HG02970 (cell line): ENCODE measurements at regions not wholly inside any gene's neighbourhood (a gene's known extent, or its start where the extent isn't known, plus 50 kb on each side); places are given as distances from the start of the nearest gene placed in this dataset.

Experiments used
- ATAC-seq: cut with Tn5 transposase; IDR thresholded peaks from one replicate; pipeline ENCODE4 v1.9.1; 2021; ENCODE audit warnings: mild to moderate bottlenecking, moderate library complexity, moderate number of reproducible peaks; ENCODE audit not compliant: unreplicated experiment, low FRiP score

- no peak for ATAC-seq
Observed at GRCh38 chr2:21658269-21658668, 534.5 kb downstream of the TDRD15 start.

- ATAC-seq: no peak
Observed at GRCh38 chr2:21658907-21659477, 535.2 kb downstream of the TDRD15 start.

GRCh38 chr2:21664083-21664482 lies 540.3 kb downstream of the TDRD15 start:
- no peak for ATAC-seq

DNA sequence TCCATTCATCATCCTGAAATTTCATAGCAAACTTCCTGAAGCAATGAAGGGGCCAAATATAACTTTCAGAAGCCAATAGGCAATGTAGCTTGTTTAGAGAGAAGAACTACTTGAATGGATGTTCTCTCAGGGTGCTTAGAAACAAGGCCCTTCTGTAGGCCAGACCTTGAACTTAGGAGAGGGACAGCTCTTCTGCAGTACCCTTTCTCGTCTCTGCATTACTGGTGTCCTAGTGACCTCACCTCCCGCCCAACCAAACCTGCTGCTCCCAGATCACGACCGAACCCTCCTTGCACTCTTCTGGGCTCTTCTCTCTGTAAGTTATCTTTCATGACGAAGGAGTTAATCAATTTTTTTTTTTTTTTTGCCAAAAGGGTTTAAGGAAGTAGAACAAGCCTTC lies 543.9 kb downstream of the TDRD15 start:
- no peak for ATAC-seq

- no peak for ATAC-seq
Observed at GRCh38 chr2:21668078-21668710, 544.4 kb downstream of the TDRD15 start.

- no peak for ATAC-seq
Observed at GRCh38 chr2:21676041-21676440, 552.3 kb downstream of the TDRD15 start.

GRCh38 chr2:21676676-21677075 lies 552.9 kb downstream of the TDRD15 start:
- ATAC-seq: no peak

DNA sequence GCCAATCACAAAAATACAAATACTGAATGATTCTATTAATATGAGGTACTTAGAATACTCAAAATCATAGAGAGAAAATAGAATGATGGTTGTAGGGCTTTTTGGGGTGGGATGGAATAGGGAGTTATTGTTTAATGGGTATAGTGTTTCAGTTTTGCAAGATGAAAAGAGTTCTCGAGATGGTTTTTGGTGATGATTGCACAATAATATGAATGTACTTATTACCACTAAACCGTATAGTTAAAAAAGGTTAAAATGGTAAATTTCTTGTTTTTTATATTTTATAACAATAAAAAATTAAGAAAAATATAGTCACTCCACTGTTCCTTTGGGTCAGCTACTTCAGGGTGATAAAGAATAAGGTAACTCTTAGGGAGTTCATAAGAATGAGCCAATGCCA lies 560.1 kb downstream of the TDRD15 start:
- ATAC-seq: no peak

DNA sequence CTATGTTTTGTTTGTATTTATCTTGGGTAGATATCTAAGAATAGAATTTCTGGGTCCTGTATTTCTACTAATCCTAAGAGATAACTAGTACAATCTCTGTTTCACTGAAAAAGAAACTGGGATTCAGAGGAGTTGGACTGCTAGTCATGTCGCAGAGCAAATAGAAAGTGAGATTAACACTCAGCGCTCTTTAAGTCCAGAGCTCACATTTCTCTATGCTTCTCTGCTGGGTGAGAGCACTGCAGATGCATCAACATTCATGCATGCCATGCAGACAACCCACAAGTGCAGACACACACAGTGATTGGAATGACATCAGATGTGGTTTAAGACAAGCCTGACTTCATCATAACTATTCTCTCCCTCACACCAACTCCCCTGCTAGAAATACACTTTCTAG lies 563.8 kb downstream of the TDRD15 start:
- no peak for ATAC-seq

DNA sequence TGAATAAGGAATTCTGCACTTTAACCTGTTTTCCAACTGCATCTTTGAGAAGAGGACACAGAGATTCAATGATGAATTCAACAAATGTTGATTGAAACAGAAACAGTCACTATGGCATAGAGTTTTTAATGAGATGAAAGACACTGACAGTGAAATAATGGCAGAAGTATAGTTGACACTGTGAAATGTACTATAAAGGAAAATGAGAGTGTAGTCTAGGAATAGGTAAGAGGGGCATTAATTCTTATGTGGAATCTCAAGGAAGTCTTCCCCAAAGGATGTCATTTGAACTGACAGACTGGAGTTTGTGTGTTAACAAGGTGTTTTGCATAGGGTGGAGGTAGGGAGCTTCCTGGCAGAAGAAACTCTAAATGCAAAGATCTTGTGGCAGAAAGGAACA lies 566.2 kb downstream of the TDRD15 start:
- no peak for ATAC-seq

DNA sequence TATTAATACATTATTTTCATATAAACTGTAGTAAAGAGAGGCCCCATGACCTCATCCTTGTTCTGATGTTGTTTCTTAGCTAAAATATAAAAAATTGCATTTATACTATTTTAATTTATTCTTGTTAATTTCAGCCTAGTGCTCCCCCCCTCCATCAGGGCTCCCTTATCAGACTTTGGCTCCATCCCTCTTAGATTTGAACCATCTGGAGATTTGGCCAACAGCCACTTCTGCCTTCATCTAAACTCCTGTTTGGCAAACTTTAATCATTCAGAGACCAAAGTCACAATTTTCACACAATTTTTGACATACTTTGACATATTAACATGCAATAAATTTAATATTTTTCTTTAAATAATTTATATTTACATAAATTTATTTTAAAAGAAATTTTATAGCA lies 569.3 kb downstream of the TDRD15 start:
- ATAC-seq: no peak

DNA sequence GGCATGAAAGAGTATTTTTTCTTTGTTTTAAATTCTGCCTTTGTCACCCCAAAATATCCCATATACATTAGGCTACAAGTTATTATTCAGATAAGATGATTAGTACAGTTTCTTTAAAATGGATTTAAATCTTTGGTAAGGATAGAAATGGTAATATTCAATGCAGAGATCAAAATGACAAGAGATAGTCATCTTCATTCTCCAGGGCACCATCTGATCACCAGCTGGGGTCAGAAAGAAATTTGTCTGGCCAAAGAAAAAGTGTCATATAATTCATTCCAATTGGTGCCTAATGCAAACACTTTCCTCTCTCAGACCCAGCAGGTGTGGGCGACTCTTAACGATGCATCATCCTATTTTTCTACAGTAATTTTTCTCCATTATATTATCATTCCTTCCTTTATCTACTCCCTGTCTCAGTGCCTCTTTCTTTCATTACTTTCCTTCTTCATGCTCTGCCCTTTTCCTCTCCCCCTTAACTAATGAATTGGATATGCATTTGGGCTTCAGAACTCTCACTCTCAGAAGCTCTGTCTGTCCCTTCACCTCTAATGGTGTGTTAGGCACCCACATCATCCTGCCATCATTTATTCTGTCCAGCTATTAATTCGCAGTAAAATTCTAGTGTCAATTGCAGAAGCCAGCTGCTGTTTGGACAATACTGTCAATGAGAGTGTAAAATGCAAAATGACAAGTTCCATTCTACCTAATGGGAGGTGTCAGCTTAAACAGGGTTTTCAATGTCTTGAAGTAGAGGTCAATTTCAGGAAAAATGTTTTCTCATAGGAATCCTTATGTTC lies 570.5 kb downstream of the TDRD15 start:
- no peak for ATAC-seq

GRCh38 chr2:21696900-21697299 lies 573.1 kb downstream of the TDRD15 start:
- no peak for ATAC-seq

GRCh38 chr2:21700644-21701043 lies 576.9 kb downstream of the TDRD15 start:
- ATAC-seq: no peak

DNA sequence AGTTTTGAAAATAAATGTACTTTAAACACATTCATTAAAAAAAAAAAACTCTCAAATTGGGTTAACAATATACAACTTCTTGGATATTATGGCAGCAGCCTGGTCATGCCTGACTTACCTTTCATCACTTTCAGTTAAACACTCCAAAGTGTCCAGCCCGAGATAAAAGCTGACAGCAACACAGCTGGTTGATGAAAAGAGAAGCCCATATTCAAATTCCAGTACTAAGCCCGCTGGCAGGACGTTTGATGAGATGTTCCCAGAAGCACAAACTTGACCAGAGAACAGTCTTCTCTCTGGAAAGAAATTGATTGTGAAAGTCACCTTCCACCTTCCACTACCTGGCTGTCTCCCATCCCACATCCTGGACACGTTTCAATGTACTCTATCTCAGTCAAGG lies 586.3 kb downstream of the TDRD15 start:
- no peak for ATAC-seq

DNA sequence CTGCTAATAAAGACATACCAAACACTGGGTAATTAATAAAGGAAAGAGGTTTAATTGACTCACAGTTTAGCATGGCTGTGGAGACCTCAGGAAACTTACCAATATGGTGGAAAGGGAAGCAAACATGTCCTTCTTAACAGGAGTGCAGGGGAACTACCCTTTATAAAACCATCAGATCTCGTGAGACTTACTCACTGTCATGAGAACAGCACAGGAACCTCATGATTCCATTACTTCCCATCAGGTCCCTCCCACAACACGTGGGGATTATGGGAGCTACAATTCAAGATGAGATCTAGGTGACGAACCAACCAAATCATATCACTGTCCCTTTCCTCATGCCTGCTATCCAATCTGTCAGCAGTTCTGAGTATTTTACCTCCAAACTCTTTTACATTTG lies 586.7 kb downstream of the TDRD15 start:
- no peak for ATAC-seq

DNA sequence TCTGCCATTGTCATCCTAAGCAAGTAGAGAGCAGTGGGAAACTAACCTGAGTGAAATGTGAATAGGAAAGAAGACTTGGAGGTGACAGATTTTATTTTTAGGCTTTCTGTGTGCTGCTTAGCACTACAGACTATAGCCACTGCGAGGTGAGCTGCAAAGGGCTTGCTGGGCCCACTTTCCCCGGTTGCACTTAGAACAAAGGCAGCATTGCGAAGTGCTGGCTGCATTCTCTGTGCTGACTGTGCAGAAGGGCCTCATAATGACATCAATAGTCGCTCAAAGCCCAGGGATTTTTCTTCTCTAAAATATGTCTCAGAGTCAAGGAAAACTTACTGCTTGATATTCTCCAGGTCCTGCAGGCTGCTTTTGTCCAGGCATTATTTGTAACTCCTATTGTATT lies 592.1 kb downstream of the TDRD15 start:
- ATAC-seq: no peak

DNA sequence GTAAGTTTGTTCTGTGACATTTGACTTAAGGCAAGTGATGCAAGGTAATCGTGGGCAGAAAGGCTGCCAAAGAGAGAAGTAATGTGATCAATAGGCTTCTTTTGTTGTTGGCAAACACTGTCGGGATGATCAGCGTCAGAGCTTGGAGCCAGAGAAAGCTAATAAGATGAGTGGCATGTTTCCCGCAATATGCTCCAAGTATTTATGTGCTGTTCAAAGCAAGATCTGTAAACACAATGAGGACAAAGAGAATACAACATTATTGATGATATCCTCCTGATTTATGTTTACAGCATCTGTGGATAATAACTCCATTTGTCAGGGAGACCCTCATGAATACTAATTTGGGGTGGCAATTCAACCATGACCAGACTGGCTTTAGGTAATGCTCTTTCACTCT lies 603.3 kb downstream of the TDRD15 start:
- no peak for ATAC-seq

DNA sequence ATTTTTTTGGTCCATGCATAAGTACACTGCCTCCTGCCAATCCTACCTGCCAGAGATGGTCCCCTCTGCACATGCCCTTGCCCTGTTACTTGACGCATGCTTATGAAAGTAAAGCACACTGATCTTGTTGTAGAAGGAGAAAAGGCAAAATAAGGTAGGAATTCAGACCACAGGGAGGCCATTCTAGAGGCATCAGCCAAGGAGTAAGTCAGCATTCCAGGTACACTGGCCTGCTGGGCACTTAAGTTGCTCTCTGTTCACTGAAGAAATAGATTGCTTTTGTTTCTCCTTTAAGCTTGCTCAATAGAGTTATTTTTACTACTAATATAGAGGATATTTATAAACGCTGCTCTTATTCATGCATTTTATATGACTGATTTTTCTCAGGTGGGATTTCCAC lies 604.4 kb downstream of the TDRD15 start:
- ATAC-seq: no peak

- no peak for ATAC-seq
Observed at GRCh38 chr2:21730141-21730540, 606.4 kb downstream of the TDRD15 start.

DNA sequence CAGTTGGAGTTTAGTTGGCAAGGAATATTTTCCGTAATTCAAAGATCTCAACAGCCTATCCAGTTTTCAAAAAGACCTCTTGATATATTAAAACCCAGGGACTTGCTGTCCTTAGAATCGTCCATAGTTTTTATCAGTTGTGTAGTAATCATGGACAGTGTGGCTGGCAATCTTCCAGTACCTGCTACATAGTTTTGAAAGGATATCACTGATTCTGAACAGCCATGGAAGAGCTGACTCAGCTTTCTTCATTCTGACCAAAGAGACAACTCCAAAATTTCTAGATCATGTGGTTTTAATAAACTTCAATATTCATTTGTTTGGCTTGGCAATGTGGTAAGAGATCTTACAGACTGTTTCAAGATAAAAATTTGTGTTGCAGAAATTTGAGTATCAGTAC lies 616.7 kb downstream of the TDRD15 start:
- no peak for ATAC-seq

GRCh38 chr2:21746499-21746898 lies 622.7 kb downstream of the TDRD15 start:
- ATAC-seq: no peak
